22Rv1 (cell line): ENCODE measurements at regions not wholly inside any gene's neighbourhood (a gene's known extent, or its start where the extent isn't known, plus 50 kb on each side); places are given as distances from the start of the nearest gene placed in this dataset.

Experiments used
- H3K27ac ChIP-seq: fragments of 450-650 bp; 2 replicates; pipeline ENCODE4 v1.5.1; 2017
- ZFX ChIP-seq: fragments of 450-650 bp; IDR thresholded peaks from 2 replicates; pipeline ENCODE4 v1.6.1; 2017; ENCODE audit warnings: antibody characterized with exemption, borderline replicate concordance
- TF ChIP-seq, protein P1 (sequence below): fragments of 450-650 bp; IDR thresholded peaks from 2 replicates; pipeline ENCODE4 v1.5.1; 2017; ENCODE audit warnings: mild to moderate bottlenecking

DNA sequence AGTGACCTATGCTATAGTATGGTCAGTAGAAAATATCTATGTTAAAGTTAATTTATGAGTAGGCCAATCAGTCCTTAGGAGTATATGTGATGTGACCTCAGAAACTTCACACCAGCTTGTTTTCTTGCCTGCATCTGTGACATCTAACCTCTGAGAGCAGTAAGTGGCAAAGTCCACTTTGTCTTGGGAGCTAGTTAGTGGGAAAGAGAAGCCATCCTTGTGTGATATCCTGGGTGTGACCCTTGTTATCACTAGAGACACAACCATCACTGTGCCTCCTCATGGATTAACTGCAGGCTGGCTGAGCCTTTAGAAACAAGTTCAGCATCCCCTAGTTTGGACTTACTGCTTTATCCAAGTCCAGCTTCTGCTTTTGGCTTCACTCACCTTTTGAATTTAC is 170.6 kb upstream of the STXBP6 start:
- H3K27ac ChIP-seq, result no peak overlapping the region
- TF ChIP-seq ZFX, result no peak
- TF ChIP-seq, protein P1, sequence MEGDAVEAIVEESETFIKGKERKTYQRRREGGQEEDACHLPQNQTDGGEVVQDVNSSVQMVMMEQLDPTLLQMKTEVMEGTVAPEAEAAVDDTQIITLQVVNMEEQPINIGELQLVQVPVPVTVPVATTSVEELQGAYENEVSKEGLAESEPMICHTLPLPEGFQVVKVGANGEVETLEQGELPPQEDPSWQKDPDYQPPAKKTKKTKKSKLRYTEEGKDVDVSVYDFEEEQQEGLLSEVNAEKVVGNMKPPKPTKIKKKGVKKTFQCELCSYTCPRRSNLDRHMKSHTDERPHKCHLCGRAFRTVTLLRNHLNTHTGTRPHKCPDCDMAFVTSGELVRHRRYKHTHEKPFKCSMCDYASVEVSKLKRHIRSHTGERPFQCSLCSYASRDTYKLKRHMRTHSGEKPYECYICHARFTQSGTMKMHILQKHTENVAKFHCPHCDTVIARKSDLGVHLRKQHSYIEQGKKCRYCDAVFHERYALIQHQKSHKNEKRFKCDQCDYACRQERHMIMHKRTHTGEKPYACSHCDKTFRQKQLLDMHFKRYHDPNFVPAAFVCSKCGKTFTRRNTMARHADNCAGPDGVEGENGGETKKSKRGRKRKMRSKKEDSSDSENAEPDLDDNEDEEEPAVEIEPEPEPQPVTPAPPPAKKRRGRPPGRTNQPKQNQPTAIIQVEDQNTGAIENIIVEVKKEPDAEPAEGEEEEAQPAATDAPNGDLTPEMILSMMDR, result no peak

DNA sequence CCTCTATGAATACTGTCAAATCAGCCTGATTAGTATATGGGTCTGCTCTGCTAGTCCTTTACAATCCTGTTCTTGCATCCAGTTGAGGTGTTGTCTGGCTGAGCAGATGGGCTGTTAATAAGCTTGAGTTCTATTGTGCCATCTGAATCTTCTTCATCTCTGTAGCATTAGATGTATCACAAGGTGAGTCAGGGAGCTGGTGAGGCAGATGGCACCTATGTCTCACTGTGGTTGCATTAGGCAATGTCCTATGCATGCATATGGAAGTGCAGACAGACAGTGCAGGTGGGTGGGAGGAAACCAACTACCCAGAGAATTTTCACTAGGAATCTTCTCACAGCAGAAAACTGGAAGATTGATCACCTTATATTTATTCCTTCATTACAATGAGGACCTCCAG is 165.7 kb upstream of the STXBP6 start:
- H3K27ac ChIP-seq, result no peak overlapping the region
- TF ChIP-seq ZFX, result no peak
- TF ChIP-seq, protein P1, result no peak

DNA sequence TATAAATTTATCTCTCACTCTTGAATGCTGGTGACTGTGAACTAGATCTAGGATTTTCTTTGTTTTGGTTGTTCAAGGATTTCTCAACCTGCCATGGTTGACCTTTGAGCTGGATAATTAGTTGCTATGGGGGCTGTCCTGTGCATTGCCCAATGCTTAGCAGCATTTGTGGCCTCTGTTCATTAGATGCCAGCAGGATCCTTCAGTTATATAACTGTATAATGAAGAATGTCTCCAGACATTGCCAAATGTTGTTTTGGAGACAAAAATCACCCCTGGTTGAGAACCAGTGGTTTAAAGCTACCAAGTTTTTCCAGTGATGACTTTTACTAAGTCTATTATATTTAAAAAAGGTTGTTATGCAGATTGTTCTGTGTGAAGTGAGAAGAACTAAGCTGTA is 147.9 kb upstream of the STXBP6 start:
- TF ChIP-seq, protein P1, result no peak
- TF ChIP-seq ZFX, result no peak
- no peak overlapping the region for H3K27ac ChIP-seq

DNA sequence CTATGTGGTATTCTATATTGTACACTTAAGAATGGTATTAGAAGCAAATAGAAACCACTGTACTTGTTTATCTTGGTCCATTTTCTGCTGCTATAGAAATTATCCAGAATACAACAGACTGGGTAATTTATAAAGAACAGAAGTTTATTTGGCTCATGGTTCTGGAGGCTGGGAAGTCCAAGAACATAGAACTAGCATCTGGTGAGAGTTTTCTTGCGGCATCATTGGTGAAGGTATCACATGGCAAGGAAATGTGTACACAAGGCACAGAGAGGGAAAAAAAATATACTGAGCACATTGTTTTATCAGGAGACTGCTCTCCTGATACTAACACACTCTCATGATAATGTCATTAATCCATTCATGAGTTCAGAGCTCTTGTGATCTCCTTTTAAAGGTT is 130.3 kb upstream of the STXBP6 start:
- H3K27ac ChIP-seq, result no peak overlapping the region
- TF ChIP-seq, protein P1, result no peak
- TF ChIP-seq ZFX, result no peak

DNA sequence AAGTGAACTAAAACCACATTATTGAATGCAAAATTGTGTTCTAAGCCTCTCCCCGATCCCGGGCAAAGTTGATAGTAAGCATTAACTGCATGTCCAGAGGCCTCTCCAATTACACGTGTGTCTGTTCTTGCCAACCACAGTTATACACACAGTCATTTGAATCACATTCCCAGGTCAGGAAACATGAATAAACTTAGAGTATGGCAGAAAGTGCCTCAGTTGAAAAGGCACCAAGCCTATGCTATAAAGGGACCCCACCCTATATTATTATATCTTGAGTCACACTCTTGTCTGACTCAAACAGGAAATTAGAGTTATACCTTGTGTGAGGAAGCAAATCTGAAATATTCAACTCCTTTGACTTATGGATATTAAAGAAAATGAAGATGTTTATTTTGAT is 128.3 kb upstream of the STXBP6 start:
- no peak for TF ChIP-seq ZFX
- TF ChIP-seq, protein P1, result no peak
- no peak overlapping the region for H3K27ac ChIP-seq

DNA sequence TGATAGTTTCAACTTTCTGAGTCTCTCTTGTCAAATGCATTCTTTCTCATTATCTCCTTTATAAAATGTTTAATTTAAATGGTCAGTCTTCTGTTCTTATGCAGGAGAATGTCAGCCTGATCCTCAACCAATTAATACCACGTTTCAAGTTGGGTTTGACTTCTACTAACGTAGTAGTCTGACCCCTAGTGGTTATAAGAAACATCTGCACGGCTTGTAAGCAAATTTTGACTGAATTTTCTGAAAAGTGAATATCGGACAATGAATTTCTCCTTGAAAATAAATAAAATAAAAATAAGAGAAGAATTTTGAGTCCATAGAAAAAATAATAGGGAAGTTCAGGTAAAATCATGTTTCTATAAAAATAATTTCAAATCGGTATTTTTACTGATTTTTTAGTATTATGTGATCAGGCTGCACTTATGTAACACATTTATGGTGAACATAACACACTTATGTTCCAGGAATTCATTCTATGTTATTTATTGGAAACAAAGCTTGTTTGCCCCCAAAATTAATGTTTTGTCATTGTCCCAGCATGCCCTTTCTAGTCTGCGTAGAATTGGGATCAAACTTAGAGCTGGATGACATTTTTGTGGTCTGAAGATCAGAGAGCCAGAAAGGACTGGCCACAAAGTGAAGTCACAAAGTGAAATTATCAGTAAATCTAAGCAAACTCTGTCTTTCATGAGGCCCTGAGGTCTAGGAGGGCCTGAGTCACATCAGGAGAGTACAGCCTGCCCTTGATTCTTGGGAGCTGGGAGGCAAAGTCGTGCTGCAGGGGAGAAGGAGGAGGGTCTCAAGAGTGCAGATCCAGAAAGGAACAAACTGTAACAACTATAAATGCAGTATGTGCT is 101.2 kb upstream of the STXBP6 start:
- no peak for TF ChIP-seq ZFX
- TF ChIP-seq, protein P1, result peak; percentile 83
- H3K27ac ChIP-seq, result no peak overlapping the region

DNA sequence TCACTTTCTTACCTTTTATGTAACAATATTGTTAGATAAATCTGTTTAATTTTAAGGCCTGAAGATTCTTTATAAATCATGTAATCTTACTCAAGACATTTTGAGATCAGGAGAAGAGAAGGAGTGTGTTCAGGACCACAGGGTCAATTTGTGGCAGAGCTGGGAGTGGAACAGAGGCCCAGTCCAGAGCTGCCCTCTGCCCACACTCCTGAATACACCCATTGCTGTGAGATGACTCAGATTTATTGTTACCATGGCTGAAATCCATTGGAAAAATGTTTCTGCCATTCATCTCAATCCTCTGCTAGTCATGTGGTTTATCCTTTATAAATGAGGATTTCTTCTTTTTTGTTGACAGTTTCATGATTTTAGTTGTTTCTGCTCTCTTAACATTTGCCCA is 100.5 kb upstream of the STXBP6 start:
- no peak overlapping the region for H3K27ac ChIP-seq
- no peak for TF ChIP-seq ZFX
- TF ChIP-seq, protein P1, result no peak
